HEK293 (cell line): ENCODE measurements at regions not wholly inside any gene's neighbourhood (a gene's known extent, or its start where the extent isn't known, plus 50 kb on each side); places are given as distances from the start of the nearest gene placed in this dataset.

ENCODE experiments used
- ATF2 ChIP-seq: fragments of 450-650 bp; formaldehyde crosslinking; IDR thresholded peaks from 2 replicates; pipeline ENCODE4 v1.5.1; 2016; ENCODE audit warnings: missing biosample characterization, missing genetic modification characterization, low read depth
- BCL11B ChIP-seq: fragments of 450-650 bp; formaldehyde crosslinking; IDR thresholded peaks from 2 replicates; pipeline ENCODE4 v1.5.1; 2016; ENCODE audit warnings: low read depth, missing biosample characterization, missing genetic modification characterization
- HOXA7 ChIP-seq: sonication (generic); formaldehyde crosslinking; IDR thresholded peaks from 2 replicates; pipeline ENCODE4 v1.8.1; 2022; ENCODE audit warnings: missing genetic modification reagents, borderline replicate concordance
- INSM2 ChIP-seq: fragments of 450-650 bp; formaldehyde crosslinking; IDR thresholded peaks from 2 replicates; pipeline ENCODE4 v1.5.1; 2016; ENCODE audit warnings: missing biosample characterization, missing genetic modification characterization
- KLF1 ChIP-seq: fragments of 450-650 bp; formaldehyde crosslinking; IDR thresholded peaks from 2 replicates; pipeline ENCODE4 v1.5.1; 2016; ENCODE audit warnings: missing biosample characterization, missing genetic modification characterization
- PATZ1 ChIP-seq: fragments of 450-650 bp; formaldehyde crosslinking; IDR thresholded peaks from 2 replicates; pipeline ENCODE4 v1.5.1; 2016; ENCODE audit warnings: missing biosample characterization, missing genetic modification characterization
- PRDM4 ChIP-seq: fragments of 450-650 bp; formaldehyde crosslinking; IDR thresholded peaks from 2 replicates; pipeline ENCODE4 v1.5.1; 2017; ENCODE audit warnings: missing biosample characterization, missing genetic modification characterization
- SCRT1 ChIP-seq: fragments of 450-650 bp; formaldehyde crosslinking; IDR thresholded peaks from 2 replicates; pipeline ENCODE4 v1.5.1; 2016; ENCODE audit warnings: missing biosample characterization, missing genetic modification characterization, borderline replicate concordance
- ZBTB26 ChIP-seq: fragments of 450-650 bp; formaldehyde crosslinking; optimal IDR thresholded peaks from 2 replicates; pipeline ENCODE3; 2016; ENCODE audit warnings: missing biosample characterization, mild to moderate bottlenecking, missing genetic modification characterization
- ZBTB48 ChIP-seq: fragments of 450-650 bp; formaldehyde crosslinking; IDR thresholded peaks from 2 replicates; pipeline ENCODE4 v1.5.1; 2016; ENCODE audit warnings: missing biosample characterization, missing genetic modification characterization
- ZBTB49 ChIP-seq: fragments of 450-650 bp; formaldehyde crosslinking; IDR thresholded peaks from 2 replicates; pipeline ENCODE4 v1.5.1; 2016; ENCODE audit warnings: missing biosample characterization, missing genetic modification characterization, low read depth
- ZBTB7A ChIP-seq: fragments of 450-650 bp; formaldehyde crosslinking; IDR thresholded peaks from 2 replicates; pipeline ENCODE4 v1.5.1; 2016; ENCODE audit warnings: low read depth, missing biosample characterization, missing genetic modification characterization
- ZNF175 ChIP-seq: fragments of 450-650 bp; formaldehyde crosslinking; IDR thresholded peaks from 2 replicates; pipeline ENCODE4 v1.5.1; 2016; ENCODE audit warnings: missing biosample characterization, missing genetic modification characterization
- ZNF2 ChIP-seq: fragments of 450-650 bp; formaldehyde crosslinking; IDR thresholded peaks from 2 replicates; pipeline ENCODE4 v1.5.1; 2016; ENCODE audit warnings: missing biosample characterization, missing genetic modification characterization
- ZNF221 ChIP-seq: fragments of 450-650 bp; formaldehyde crosslinking; IDR thresholded peaks from 2 replicates; pipeline ENCODE4 v1.5.1; 2017; ENCODE audit warnings: missing biosample characterization, missing genetic modification characterization, borderline replicate concordance
- ZNF324 ChIP-seq: fragments of 450-650 bp; formaldehyde crosslinking; IDR thresholded peaks from 2 replicates; pipeline ENCODE4 v1.5.1; 2016; ENCODE audit warnings: missing biosample characterization, missing genetic modification characterization
- ZNF335 ChIP-seq: fragments of 450-650 bp; formaldehyde crosslinking; conservative IDR thresholded peaks from 2 replicates; pipeline ENCODE4 v1.5.1; 2016; ENCODE audit warnings: missing biosample characterization, missing genetic modification characterization
- ZNF341 ChIP-seq: fragments of 450-650 bp; formaldehyde crosslinking; IDR thresholded peaks from 2 replicates; pipeline ENCODE4; 2016; ENCODE audit warnings: low read depth, missing biosample characterization, missing genetic modification characterization
- ZNF394 ChIP-seq: fragments of 450-650 bp; formaldehyde crosslinking; IDR thresholded peaks from 2 replicates; pipeline ENCODE4 v1.5.1; 2016; ENCODE audit warnings: missing biosample characterization, missing genetic modification characterization, mild to moderate bottlenecking, moderate library complexity, borderline replicate concordance
- ZNF398 ChIP-seq: fragments of 450-650 bp; formaldehyde crosslinking; IDR thresholded peaks from 2 replicates; pipeline ENCODE4 v1.5.1; 2017; ENCODE audit warnings: missing biosample characterization, missing genetic modification characterization
- ZNF416 ChIP-seq: fragments of 450-650 bp; formaldehyde crosslinking; IDR thresholded peaks from 2 replicates; pipeline ENCODE4 v1.5.1; 2016; ENCODE audit warnings: missing biosample characterization, missing genetic modification characterization
- ZNF76 ChIP-seq: fragments of 450-650 bp; formaldehyde crosslinking; IDR thresholded peaks from 2 replicates; pipeline ENCODE4; 2016; ENCODE audit warnings: low read depth, missing biosample characterization, missing genetic modification characterization, borderline replicate concordance
- ZNF843 ChIP-seq: fragments of 450-650 bp; formaldehyde crosslinking; IDR thresholded peaks from 2 replicates; pipeline ENCODE4 v1.5.1; 2016; ENCODE audit warnings: missing biosample characterization, missing genetic modification characterization
- ZSCAN30 ChIP-seq: fragments of 450-650 bp; IDR thresholded peaks from 2 replicates; pipeline ENCODE4 v1.5.1; 2018; ENCODE audit warnings: missing biosample characterization, mild to moderate bottlenecking, missing genetic modification characterization, moderate library complexity
- ZSCAN4 ChIP-seq: fragments of 450-650 bp; formaldehyde crosslinking; IDR thresholded peaks from 2 replicates; pipeline ENCODE4 v1.5.1; 2017; ENCODE audit warnings: missing biosample characterization, missing genetic modification characterization

- TF ChIP-seq ZNF221 (tag by site-specific recombination) = no peak
- TF ChIP-seq ZNF324 (tag by site-specific recombination) = 0 out of 2 replicates have a peak, but pooled peaks have one; percentile 30
- TF ChIP-seq ZNF341 (tag by site-specific recombination) = peak; percentile 44; the same call in 1 of the 2 replicates
- TF ChIP-seq ZNF394 (tag by site-specific recombination) = peak; percentile 52; the same call in 1 of the 2 replicates
- no peak for TF ChIP-seq HOXA7 (CRISPR knock-in tag)
- TF ChIP-seq BCL11B (tag by site-specific recombination) = no peak
- peak; percentile 88 for TF ChIP-seq ZSCAN4 (tag by site-specific recombination)
- TF ChIP-seq INSM2 (tag by site-specific recombination) = no peak
- no peak for TF ChIP-seq ZNF76 (tag by site-specific recombination)
- TF ChIP-seq KLF1 (tag by site-specific recombination) = peak; percentile 64; the same call in 1 of the 2 replicates
- no peak for TF ChIP-seq ZBTB7A
- peak; percentile 99 for TF ChIP-seq ZNF2 (tag by site-specific recombination)
- no peak for TF ChIP-seq PRDM4
- TF ChIP-seq ZNF398 = 0 out of 2 replicates have a peak, but pooled peaks have one; percentile 12
- peak; percentile 68; the same call in 1 of the 2 replicates for TF ChIP-seq ZSCAN30 (tag by site-specific recombination)
- peak; percentile 12; the same call in 1 of the 2 replicates for TF ChIP-seq ZBTB48 (tag by site-specific recombination)
- TF ChIP-seq ZBTB49 (tag by site-specific recombination) = no peak
- no peak for TF ChIP-seq ZNF175 (tag by site-specific recombination)
- peak; percentile 32; the same call in 1 of the 2 replicates for TF ChIP-seq ZNF335 (tag by site-specific recombination)
- TF ChIP-seq ATF2 = no peak
- TF ChIP-seq ZNF416 (tag by site-specific recombination) = no peak
- TF ChIP-seq SCRT1 (tag by site-specific recombination) = no peak
- peak; percentile 31 for TF ChIP-seq PATZ1 (tag by site-specific recombination)
- no peak for TF ChIP-seq ZNF843 (tag by site-specific recombination)
- peak; percentile 73 for TF ChIP-seq ZBTB26 (tag by site-specific recombination)
Measured at GRCh38 chr15:66862940-66863335, 160.9 kb downstream of the SMAD6 start (continued).
